Epithelial cell of prostate (primary cell): ENCODE measurements at regions not wholly inside any gene's neighbourhood (a gene's known extent, or its start where the extent isn't known, plus 50 kb on each side); places are given as distances from the start of the nearest gene placed in this dataset.
"Not testable (repeated sequence)": the region's sequence is repeated elsewhere in the genome, so short reads cannot be mapped to it uniquely, and the experiment has no call there.

Source experiments
- DNase-seq: peaks from one replicate; pipeline ENCODE4 v3.0.0-alpha.2; 2011; ENCODE audit warnings: low read depth, low spot score
- H3K27ac ChIP-seq: fragments of 450-650 bp; 2 replicates; pipeline ENCODE4 v1.5.1; 2017; ENCODE audit warnings: mild to moderate bottlenecking

DNA sequence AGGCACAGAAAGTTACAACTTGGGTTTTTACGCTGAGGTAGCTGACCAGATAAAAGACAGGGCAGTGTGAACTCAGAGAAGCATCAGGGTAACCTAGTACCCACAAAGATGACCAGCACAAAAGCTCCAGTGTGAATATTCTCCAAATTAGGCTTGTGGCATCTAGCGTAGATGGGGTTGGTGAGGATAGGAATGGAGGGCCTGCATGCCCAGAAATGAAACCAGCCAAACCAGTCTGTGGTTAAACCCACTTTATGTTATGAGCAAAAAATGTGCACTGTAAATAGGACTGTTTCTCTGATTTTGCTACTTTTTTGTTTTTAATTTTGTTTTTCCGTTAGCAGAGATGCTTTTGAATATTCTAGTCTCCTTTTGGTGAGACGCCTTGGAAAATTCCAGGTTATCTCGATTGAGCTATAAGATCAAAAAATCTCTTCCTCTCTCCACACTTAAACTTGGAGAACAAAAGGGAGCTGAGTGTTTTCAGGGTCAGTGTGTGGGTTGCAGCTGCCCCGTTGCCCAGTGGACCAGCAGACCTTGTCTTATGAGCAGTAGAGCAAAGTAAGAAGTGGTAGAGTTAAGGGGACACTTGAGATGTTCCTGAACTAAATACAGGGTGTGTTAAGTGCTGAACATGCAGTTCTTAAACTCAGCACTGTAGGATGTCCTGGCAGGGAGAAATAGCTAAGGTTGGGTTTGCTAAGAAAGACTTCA is 132.9 kb downstream of the C3orf38 start:
- no peak for DNase-seq
- no peak overlapping the region for H3K27ac ChIP-seq

DNA sequence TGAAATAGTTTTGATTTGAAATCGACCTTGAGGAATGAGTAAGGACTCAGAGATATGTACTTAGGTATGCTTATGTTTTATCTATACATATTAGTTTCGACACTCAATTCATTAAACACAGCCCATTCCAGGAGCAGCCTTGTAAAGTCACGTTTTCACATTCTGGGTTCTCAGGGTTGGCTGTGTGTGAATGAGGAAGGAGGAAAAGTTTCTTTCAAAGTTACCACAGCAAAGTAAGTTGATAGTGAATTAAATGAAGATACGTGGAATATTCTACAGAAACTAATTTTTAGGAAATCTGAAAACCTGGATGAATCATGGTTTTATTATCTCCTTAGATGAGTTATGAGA is 133.5 kb downstream of the C3orf38 start:
- DNase-seq: no peak
- H3K27ac ChIP-seq: no peak overlapping the region

GRCh38 chr3:88291486-88291885 is 141.7 kb downstream of the C3orf38 start:
- no peak for DNase-seq
- no peak overlapping the region for H3K27ac ChIP-seq

DNA sequence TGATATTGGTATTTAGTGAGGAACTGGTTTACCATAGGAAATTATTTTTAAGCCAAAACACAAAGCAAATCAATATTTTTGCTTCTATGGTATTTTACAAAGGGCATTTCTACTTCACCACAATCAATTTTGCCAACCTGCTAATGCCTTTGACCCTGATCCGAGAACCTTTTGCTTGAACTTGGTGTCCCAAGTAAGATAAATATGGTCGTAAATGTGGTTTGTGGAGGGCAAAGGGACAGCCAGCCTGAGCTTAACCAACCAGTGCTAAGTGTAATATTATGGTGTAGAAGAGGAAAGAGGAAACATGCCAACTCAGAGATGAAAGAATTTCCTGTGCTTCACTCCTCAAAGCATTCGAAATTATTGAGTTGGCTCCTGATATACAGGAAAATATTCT is 148.4 kb downstream of the C3orf38 start:
- H3K27ac ChIP-seq: no peak overlapping the region
- no peak for DNase-seq

DNA sequence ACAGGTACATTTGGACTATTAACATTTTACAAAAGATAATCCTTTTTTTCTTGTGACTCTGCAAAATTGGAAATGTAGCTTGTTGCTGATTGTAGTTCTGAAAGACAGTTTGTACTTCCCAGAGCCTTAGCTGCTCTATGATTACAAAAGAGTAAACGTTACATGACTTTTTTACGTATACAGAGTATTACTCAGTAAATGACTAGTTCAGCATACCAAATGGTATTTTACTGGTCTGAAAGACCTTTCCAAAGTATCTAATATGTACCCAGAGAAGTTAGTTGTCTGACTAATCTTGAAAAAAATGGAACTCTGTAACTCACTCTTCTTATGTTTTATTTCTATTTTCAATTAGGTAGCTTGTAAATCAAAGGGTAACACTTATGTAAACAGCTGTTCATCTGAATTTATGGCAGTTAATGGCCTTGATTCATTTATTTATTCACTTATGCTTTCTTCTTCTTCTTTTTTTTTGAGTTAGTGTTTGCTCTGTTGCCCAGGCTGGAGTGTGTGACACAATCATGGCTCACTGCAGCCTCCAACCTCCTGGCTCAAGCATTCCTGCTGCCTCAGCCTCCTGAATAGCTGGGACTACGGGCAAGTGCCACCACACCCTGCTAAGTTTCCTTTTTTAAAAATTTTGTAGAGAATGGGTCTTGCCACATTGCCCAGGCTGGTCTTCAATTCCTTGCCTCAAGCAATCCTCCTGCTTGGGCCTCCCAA is 151.7 kb downstream of the C3orf38 start:
- no peak overlapping the region for H3K27ac ChIP-seq
- no peak for DNase-seq

DNA sequence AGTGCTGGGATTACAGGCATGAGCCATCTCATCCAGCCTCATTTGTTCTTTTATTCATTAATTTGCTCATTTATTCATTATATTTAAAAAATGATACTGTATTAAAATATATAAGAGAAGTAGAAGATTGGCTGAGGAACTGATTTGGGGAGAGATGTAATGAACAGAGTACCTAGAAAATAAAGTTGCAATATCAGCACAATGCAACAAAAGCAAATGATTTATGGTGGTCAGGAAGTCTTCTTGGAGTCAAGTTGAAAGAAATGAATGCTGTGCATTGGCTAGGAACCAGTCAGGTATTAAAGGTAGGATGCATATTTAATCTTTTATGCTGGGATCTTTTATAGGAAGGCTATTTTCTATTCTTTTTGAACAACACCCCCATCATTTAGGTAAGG is 152.2 kb downstream of the C3orf38 start:
- H3K27ac ChIP-seq: no peak overlapping the region
- DNase-seq: no peak

DNA sequence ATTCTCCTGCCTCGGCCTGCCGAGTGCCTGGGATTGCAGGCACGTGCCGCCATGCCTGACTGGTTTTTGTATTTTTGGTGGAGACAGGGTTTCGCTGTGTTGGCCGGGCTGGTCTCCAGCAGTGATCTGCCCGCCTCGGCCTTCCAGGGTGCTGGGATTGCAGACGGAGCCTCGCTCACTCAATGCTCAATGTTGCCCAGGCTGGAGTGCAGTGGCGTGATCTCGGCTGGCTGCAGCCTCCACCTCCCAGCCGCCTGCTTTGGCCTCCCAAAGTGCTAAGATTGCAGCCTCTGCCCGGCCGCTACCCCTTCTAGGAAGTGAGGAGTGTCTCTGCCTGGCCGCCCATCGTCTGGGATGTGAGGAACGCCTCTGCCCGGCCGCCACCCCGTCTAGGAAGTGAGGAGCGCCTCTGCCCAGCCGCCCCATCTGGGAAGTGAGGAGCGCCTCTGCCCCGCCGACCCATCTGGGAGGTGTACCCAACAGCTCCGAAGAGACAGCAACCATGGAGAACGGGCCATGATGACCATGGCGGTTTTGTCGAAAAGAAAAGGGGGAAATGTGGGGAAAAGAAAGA is 153.7 kb downstream of the C3orf38 start:
- H3K27ac ChIP-seq, DNase-seq: not testable (repeated sequence)

- no peak for DNase-seq
- no peak overlapping the region for H3K27ac ChIP-seq
Observed at GRCh38 chr3:88307666-88308065, 157.9 kb downstream of the C3orf38 start.

GRCh38 chr3:88311826-88312225 is 162.1 kb downstream of the C3orf38 start:
- H3K27ac ChIP-seq: no peak overlapping the region
- DNase-seq: no peak

GRCh38 chr3:88312256-88312655 is 162.5 kb downstream of the C3orf38 start:
- no peak for DNase-seq
- H3K27ac ChIP-seq: no peak overlapping the region

GRCh38 chr3:88318067-88318466 is 168.3 kb downstream of the C3orf38 start:
- no peak for DNase-seq
- H3K27ac ChIP-seq: no peak overlapping the region

GRCh38 chr3:88321363-88322050 is 171.7 kb downstream of the C3orf38 start:
- no peak for DNase-seq
- no peak overlapping the region for H3K27ac ChIP-seq

DNA sequence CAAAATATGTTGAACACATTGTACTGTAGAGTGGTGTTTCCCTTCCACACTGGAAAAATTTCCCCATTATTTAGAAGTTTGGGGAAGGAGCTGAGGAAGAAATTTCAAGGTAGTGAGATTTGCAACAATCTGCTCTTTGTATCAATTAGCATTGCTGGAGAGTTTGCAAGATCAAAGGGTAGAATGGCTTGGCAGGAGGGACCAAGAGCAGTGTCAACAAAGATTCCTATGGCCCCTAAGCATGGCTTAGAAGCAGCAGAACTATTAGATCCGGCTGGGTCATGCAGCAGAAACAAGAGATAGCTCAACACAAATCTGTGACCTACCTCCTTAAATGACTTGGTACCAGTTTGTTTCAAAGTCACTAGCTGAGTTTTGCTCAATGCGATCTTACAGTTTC is 175.0 kb downstream of the C3orf38 start:
- DNase-seq: no peak
- no peak overlapping the region for H3K27ac ChIP-seq

DNA sequence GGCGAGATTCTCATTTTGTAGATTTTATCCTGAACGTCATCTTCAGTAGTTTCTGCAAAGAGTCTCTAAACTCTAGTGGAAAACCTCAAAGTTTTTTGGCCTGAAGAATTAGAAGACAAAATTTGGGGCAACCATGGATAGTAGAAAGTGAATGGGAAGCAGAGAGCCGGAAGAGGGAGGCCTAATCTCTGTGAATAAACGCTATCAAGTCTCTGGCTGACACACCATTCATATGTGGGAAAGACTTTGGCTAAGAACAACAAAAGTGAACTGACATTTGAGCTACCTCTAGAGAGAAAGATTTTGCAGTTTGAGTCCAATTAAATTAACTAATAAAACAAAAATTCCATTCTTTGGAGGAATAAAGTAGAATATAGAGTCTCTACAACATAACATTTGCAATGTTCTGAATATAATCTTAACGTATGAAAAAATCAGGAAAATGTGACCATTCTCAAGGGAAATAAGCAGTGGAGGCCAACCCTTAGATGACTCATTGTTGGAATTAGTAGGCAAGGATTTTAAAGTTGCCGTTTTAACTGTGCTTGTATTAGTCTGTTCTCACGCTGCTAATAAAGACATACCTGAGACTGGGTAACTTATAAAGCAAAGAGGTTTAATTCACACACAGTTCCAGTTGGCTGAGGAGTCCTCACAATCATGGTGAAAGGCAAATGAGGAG is 184.6 kb downstream of the C3orf38 start:
- H3K27ac ChIP-seq: no peak overlapping the region
- DNase-seq: no peak

DNA sequence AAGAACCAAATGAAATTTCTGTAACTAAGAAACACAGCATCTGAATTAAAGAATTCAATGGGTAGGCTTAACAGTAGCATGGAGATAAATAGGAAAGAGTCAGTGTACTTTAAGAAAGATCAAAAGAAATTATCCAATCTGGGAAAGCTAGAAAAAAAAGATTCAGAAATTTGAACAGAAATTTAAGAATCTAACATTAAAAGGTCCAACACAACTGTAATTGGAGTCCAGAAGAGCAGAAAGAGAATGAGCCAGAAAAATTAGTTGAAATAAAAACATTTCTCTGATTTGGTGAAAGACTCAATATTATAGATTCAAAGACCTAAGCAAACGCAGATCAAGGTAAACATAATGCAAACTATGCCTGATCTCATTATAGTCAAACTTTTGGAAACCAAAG is 187.1 kb downstream of the C3orf38 start:
- no peak for DNase-seq
- H3K27ac ChIP-seq: no peak overlapping the region

- H3K27ac ChIP-seq: no peak overlapping the region
- no peak for DNase-seq
Observed at GRCh38 chr3:88343264-88343663, 193.5 kb downstream of the C3orf38 start.

DNA sequence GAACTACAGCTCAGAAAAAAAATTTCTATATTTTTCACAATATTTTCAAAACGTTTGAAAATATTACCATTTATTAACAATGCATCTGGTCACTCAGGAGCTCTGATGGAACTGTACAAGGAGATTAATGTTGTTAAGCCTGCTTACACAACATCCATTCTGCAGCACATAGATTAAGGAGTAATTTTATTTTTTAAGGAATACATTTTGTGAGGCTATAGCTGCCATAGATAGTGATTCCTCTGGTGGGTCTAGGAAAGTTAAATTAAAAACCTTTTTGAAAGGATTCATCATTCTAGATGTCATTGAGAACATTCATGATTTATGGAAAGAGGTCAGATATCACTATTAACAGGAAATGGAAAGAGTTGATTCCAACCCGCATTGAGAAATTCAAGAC is 196.9 kb downstream of the C3orf38 start:
- no peak for DNase-seq
- no peak overlapping the region for H3K27ac ChIP-seq

GRCh38 chr3:88362428-88362827 is 212.7 kb downstream of the C3orf38 start:
- DNase-seq: no peak
- no peak overlapping the region for H3K27ac ChIP-seq

DNA sequence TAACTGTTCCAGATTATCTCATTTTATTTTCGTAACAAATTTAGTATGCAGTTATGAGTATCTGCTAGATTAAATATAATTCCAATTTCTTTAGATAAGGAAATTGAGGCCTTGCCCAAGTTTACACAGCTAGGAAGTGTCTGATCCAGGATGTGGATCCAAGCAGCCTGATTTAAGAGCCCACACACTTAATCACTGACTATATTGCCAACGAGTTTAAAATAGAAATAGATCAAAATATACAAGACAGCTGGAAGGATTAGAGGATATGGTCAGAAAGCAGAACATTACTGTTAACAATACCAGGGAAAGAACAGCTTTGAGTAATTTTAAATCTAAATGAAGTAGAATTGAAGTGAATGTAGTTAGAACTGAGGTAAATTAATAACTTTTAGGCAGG is 215.2 kb downstream of the C3orf38 start:
- DNase-seq: no peak
- H3K27ac ChIP-seq: no peak overlapping the region

GRCh38 chr3:88369337-88369736 is 219.6 kb downstream of the C3orf38 start:
- DNase-seq: no peak
- H3K27ac ChIP-seq: no peak overlapping the region

- H3K27ac ChIP-seq: no peak overlapping the region
- no peak for DNase-seq
Observed at GRCh38 chr3:88369767-88370166, 220.0 kb downstream of the C3orf38 start.
